CD14-positive monocyte (primary cell): ENCODE measurements at regions not wholly inside any gene's neighbourhood (a gene's known extent, or its start where the extent isn't known, plus 50 kb on each side); places are given as distances from the start of the nearest gene placed in this dataset.

Experiments used
- DNase-seq, 3 donors: peaks; one replicate each; pipeline ENCODE4 v3.0.0-alpha.2; 2011 to 2022
- H2AFZ ChIP-seq: 2 replicates; pipeline ENCODE4 v1.6.0; 2012; ENCODE audit warnings: mild to moderate bottlenecking, low read depth, low read length, inconsistent platforms; ENCODE audit not compliant: insufficient read depth, poor library complexity, severe bottlenecking
- H3K27ac ChIP-seq, 2 donors: 1 replicate in 1 of 2; 2 replicates in 1 of 2; pipeline ENCODE4 v1.5.1; 2012 to 2013; ENCODE audit warnings: low read length in 2 of 2, control low read depth in 1 of 2, inconsistent platforms in 1 of 2, low read depth in 1 of 2, mild to moderate bottlenecking in 1 of 2
- H3K27me3 ChIP-seq, 2 donors: one replicate each; pipeline versions ENCODE4 v1.6.0 to v1.6.1; 2011 to 2013; ENCODE audit warnings: low read length in 2 of 2; ENCODE audit not compliant: control insufficient read depth in 2 of 2, insufficient read depth in 2 of 2
- H3K36me3 ChIP-seq, 2 donors: replicated peaks in 1 of 2; 1 replicate in 1 of 2; 2 replicates in 1 of 2; pipeline versions ENCODE4 v1.5.1 to v1.6.1; 2012 to 2013; ENCODE audit warnings: low read length in 2 of 2, control low read depth in 1 of 2, inconsistent platforms in 1 of 2, mild to moderate bottlenecking in 1 of 2; ENCODE audit not compliant: insufficient read depth in 2 of 2, control insufficient read depth in 1 of 2
- H3K4me1 ChIP-seq, 2 donors: 1 replicate in 1 of 2; 2 replicates in 1 of 2; pipeline versions ENCODE4 v1.5.1 to v1.6.1; 2012 to 2013; ENCODE audit warnings: low read length in 2 of 2, control low read depth in 1 of 2, inconsistent platforms in 1 of 2, mild to moderate bottlenecking in 1 of 2, moderate library complexity in 1 of 2; ENCODE audit not compliant: insufficient read depth in 2 of 2, control insufficient read depth in 1 of 2
- H3K4me2 ChIP-seq: replicated peaks from 2 replicates; pipeline ENCODE3; 2012; ENCODE audit warnings: low read length, moderate library complexity, mild to moderate bottlenecking; ENCODE audit not compliant: poor library complexity, severe bottlenecking; ENCODE audit errors: extremely low read depth
- H3K4me3 ChIP-seq, 3 experiments: fragments of 200-600 bp in 1 of 3; sonication (generic) in 1 of 3; replicated peaks in 1 of 3; 1 replicate in 2 of 3; 2 replicates in 1 of 3; pipeline ENCODE4 v1.5.1; 2011 to 2013; ENCODE audit warnings: low read length in 3 of 3, mild to moderate bottlenecking in 3 of 3, control low read depth in 2 of 3, low read depth in 2 of 3, inconsistent platforms in 1 of 3, moderate library complexity in 1 of 3
- H3K79me2 ChIP-seq: 2 replicates; pipeline ENCODE4 v1.6.0; 2012; ENCODE audit warnings: mild to moderate bottlenecking, control low read depth, inconsistent platforms, low read length, moderate library complexity; ENCODE audit not compliant: insufficient read depth
- H3K9ac ChIP-seq: 2 replicates; pipeline ENCODE4 v1.6.0; 2017; ENCODE audit warnings: low read length, mild to moderate bottlenecking; ENCODE audit not compliant: insufficient read depth, poor library complexity, severe bottlenecking
- H3K9me3 ChIP-seq, 2 donors: replicated peaks in 1 of 2; 1 replicate in 1 of 2; 2 replicates in 1 of 2; pipeline versions ENCODE4 v1.5.1 to v1.6.1; 2012 to 2013; ENCODE audit warnings: low read length in 2 of 2, control low read depth in 1 of 2; ENCODE audit not compliant: control insufficient read depth in 1 of 2, insufficient read depth in 1 of 2
- H4K20me1 ChIP-seq: 2 replicates; pipeline ENCODE4 v1.6.0; 2012; ENCODE audit warnings: mild to moderate bottlenecking, low read length, control low read depth, moderate library complexity; ENCODE audit not compliant: insufficient read depth
- H3K27ac Mint-ChIP-seq, 7 donors: one replicate each; pipeline ENCODE4 v1.8.0; 2020; ENCODE audit warnings: mild to moderate bottlenecking in 7 of 7, mixed read lengths in 7 of 7, moderate library complexity in 6 of 7, inconsistent platforms in 2 of 7
- H3K27me3 Mint-ChIP-seq, 3 donors: one replicate each; pipeline ENCODE4 v1.8.0; 2021 to 2022; ENCODE audit warnings: low read depth in 3 of 3, mild to moderate bottlenecking in 3 of 3, mixed read lengths in 3 of 3, moderate library complexity in 3 of 3, inconsistent platforms in 1 of 3
- H3K36me3 Mint-ChIP-seq, 2 donors: one replicate each; pipeline ENCODE4 v1.8.0; 2020; ENCODE audit warnings: mixed read lengths in 2 of 2, inconsistent platforms in 1 of 2, mild to moderate bottlenecking in 1 of 2
- H3K4me1 Mint-ChIP-seq: one replicate; pipeline ENCODE4 v1.8.0; 2020; ENCODE audit warnings: mild to moderate bottlenecking, mixed read lengths
- H3K4me3 Mint-ChIP-seq, 2 donors: one replicate each; pipeline ENCODE4 v1.8.0; 2020; ENCODE audit warnings: mild to moderate bottlenecking in 2 of 2, mixed read lengths in 2 of 2, moderate library complexity in 1 of 2
- H3K9me3 Mint-ChIP-seq, 7 donors: one replicate each; pipeline ENCODE4 v1.8.0; 2020 to 2022; ENCODE audit warnings: mixed read lengths in 7 of 7, mild to moderate bottlenecking in 6 of 7, moderate library complexity in 6 of 7, inconsistent platforms in 2 of 7
- WGBS: methylation state at CpG from one replicate; pipeline ENCODE4 v1.1.5; 2013; ENCODE audit warnings: missing lambda C conversion rate; ENCODE audit not compliant: insufficient coverage; 5-methylcytosine and 5-hydroxymethylcytosine counted together
- intact Hi-C, 2 donors: fragments of 100-400 bp; cut with micrococcal nuclease; formaldehyde crosslinking; loops; one replicate each; pipeline versions ENCODE4 v1.15.0 to v1.15.1; 2023
- TF ChIP-seq, protein P1 (sequence below): fragments of 200-600 bp; IDR thresholded peaks from one replicate; pipeline ENCODE4 v1.8.0; 2022; ENCODE audit warnings: antibody characterized with exemption, mild to moderate bottlenecking

DNA sequence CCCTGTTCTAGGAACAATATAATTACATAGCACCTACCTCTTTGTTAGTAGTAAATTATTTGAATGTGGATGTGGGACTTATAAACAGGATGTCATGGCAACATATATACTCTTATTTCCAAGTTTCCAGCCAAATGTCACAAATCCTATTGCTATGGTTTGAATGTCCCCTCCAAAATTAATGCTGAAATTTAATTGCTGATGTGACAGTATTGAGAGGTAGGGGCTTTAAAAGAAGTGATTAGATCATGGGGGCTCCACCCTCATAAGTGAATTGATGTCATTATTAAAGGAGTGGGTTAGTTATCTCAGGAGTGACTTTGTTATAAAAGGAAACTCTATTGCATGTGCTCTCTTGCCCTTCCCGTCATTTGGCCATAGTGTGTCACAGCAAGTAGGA, 164.2 kb upstream of the ATF7IP start:
- Mint-ChIP-seq H3K4me1 (no peaks in the 10 kb centered on the region), H3K27ac (no peak overlapping the region), H3K36me3 (no peaks in the 10 kb centered on the region), H3K27me3 (peaks cover 0 to 3% (median 2%) of the 10 kb centered on the region in 3 donors), H3K4me3 (no peak overlapping the region), H3K9me3 (peaks cover 0 to 15% (median 6%) of the 10 kb centered on the region in 7 donors)
- DNase-seq, result no peak
- no peak overlapping the region for H3K4me3 ChIP-seq
- H3K36me3 ChIP-seq, result no peaks in the 10 kb centered on the region
- intact Hi-C loops, result no loop called here
- H3K4me2 ChIP-seq, result no peak overlapping the region
- H3K27me3 ChIP-seq, result no peaks in the 10 kb centered on the region
- H3K9ac ChIP-seq, result no peak overlapping the region
- H2AFZ ChIP-seq, result no peak overlapping the region
- no peak overlapping the region for H3K27ac ChIP-seq
- no CpG with 5 or more reads among the region's 1 CpG for WGBS
- H3K79me2 ChIP-seq, result no peaks in the 10 kb centered on the region
- no peaks in the 10 kb centered on the region for H4K20me1 ChIP-seq
- no peaks in the 10 kb centered on the region for H3K9me3 ChIP-seq
- TF ChIP-seq, protein P1, sequence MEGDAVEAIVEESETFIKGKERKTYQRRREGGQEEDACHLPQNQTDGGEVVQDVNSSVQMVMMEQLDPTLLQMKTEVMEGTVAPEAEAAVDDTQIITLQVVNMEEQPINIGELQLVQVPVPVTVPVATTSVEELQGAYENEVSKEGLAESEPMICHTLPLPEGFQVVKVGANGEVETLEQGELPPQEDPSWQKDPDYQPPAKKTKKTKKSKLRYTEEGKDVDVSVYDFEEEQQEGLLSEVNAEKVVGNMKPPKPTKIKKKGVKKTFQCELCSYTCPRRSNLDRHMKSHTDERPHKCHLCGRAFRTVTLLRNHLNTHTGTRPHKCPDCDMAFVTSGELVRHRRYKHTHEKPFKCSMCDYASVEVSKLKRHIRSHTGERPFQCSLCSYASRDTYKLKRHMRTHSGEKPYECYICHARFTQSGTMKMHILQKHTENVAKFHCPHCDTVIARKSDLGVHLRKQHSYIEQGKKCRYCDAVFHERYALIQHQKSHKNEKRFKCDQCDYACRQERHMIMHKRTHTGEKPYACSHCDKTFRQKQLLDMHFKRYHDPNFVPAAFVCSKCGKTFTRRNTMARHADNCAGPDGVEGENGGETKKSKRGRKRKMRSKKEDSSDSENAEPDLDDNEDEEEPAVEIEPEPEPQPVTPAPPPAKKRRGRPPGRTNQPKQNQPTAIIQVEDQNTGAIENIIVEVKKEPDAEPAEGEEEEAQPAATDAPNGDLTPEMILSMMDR, result no peak
- H3K4me1 ChIP-seq, result no peaks in the 10 kb centered on the region

DNA sequence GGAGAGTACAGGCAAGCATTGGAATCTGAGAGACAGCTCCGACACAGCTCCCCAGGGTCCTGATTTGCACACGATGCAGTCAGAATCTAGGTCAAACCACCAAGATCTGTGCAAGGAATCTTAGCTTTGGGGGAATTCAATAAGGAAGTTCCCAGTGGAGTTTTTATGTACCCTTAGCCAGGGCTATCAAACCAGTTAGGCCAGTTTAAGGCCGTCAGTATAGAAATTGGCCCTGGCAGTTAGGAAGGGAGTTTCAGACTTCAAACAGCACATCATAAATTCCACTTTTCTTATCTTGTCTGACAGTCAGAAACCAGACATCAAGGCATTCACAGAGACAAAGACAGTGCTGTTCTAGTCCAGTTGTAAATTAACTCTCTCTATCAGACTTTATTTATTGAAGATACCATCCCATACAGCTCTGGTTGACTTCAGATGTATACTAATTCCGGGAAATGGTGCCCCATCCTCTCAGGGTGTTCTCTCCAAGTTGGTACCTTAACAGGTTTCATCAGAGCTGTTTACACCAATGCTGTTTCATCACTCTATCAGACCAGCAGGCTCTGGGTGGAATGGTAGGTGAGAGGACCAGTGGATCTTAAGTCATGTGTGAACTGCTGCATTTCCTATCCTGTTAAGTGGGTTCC, 157.5 kb upstream of the ATF7IP start:
- no peaks in the 10 kb centered on the region for H3K36me3 Mint-ChIP-seq
- WGBS, result 100% methylated on average over 2 of the region's 4 CpGs
- no peak overlapping the region for H3K9ac ChIP-seq
- H3K9me3 Mint-ChIP-seq, result peaks cover 0 to 17% (median 5%) of the 10 kb centered on the region in 7 donors
- no peaks in the 10 kb centered on the region for H4K20me1 ChIP-seq
- no peak overlapping the region for H3K27ac ChIP-seq
- H2AFZ ChIP-seq, result no peak overlapping the region
- H3K27ac Mint-ChIP-seq, result no peak overlapping the region
- no peak overlapping the region for H3K4me3 ChIP-seq
- H3K4me3 Mint-ChIP-seq, result no peak overlapping the region
- H3K27me3 Mint-ChIP-seq, result peaks cover 0 to 3% (median 0%) of the 10 kb centered on the region in 3 donors
- no peak overlapping the region for H3K4me2 ChIP-seq
- H3K27me3 ChIP-seq, result no peaks in the 10 kb centered on the region
- no peaks in the 10 kb centered on the region for H3K4me1 Mint-ChIP-seq
- H3K79me2 ChIP-seq, result no peaks in the 10 kb centered on the region
- DNase-seq, result no peak
- H3K4me1 ChIP-seq, result no peaks in the 10 kb centered on the region
- H3K9me3 ChIP-seq, result no peaks in the 10 kb centered on the region
- no peaks in the 10 kb centered on the region for H3K36me3 ChIP-seq
- intact Hi-C loops, result no loop called here
- TF ChIP-seq, protein P1, result no peak
